Ascending aorta (tissue), 2 donors: ENCODE measurements at regions not wholly inside any gene's neighbourhood (a gene's known extent, or its start where the extent isn't known, plus 50 kb on each side); places are given as distances from the start of the nearest gene placed in this dataset.

ENCODE experiments used
- DNase-seq, 2 donors: peaks; one replicate each; pipeline ENCODE4 v3.0.0-alpha.2; 2019; ENCODE audit warnings: low spot score in 2 of 2
- H3K27ac ChIP-seq, 2 donors: fragments of 200-600 bp; sonication (generic); one replicate each; pipeline ENCODE4 v1.5.1; 2016 to 2017; ENCODE audit warnings: mild to moderate bottlenecking in 1 of 2
- H3K27me3 ChIP-seq: fragments of 200-600 bp; sonication (generic); one replicate; pipeline ENCODE4 v1.5.1; 2017
- H3K36me3 ChIP-seq, 2 donors: fragments of 200-600 bp; sonication (generic); one replicate each; pipeline ENCODE4 v1.5.1; 2016
- H3K4me1 ChIP-seq, 2 donors: fragments of 200-600 bp; sonication (generic); one replicate each; pipeline ENCODE4 v1.5.1; 2016 to 2017; ENCODE audit warnings: mild to moderate bottlenecking in 1 of 2
- H3K4me3 ChIP-seq, 2 donors: fragments of 200-600 bp; sonication (generic); one replicate each; pipeline ENCODE4 v1.5.1; 2016 to 2017; ENCODE audit warnings: mild to moderate bottlenecking in 1 of 2
- H3K9me3 ChIP-seq, 2 donors: fragments of 200-600 bp; sonication (generic); one replicate each; pipeline ENCODE4 v1.5.1; 2016
- CTCF ChIP-seq, 3 experiments: fragments of 200-600 bp in 2 of 3; fragments of 450-650 bp in 1 of 3; sonication (generic) in 2 of 3; IDR thresholded peaks; one replicate each; pipeline ENCODE4 v1.5.1; 2016 to 2019; ENCODE audit warnings: antibody characterized with exemption in 3 of 3, mild to moderate bottlenecking in 1 of 3, moderate library complexity in 1 of 3
- intact Hi-C: fragments of 100-400 bp; cut with DNase I; formaldehyde crosslinking; loops from one replicate; pipeline ENCODE4 v1.15.1; 2023

GRCh38 chr11:69371731-69372588 is 78.0 kb downstream of the MYEOV start:
- Histone ChIP-seq H3K4me1 (no peaks in the 10 kb centered on the region), H3K4me3 (no peak overlapping the region), H3K9me3 (peaks cover 0 to 5% of the 10 kb centered on the region in 2 donors), H3K36me3 (no peaks in the 10 kb centered on the region), H3K27ac (no peak overlapping the region), H3K27me3 (no peaks in the 10 kb centered on the region)
- DNase-seq = peak; percentile 4 to 46
- intact Hi-C loops = no loop called here
- no peak for TF ChIP-seq CTCF (IDR thresholded peaks at IDR 0.05)

DNA sequence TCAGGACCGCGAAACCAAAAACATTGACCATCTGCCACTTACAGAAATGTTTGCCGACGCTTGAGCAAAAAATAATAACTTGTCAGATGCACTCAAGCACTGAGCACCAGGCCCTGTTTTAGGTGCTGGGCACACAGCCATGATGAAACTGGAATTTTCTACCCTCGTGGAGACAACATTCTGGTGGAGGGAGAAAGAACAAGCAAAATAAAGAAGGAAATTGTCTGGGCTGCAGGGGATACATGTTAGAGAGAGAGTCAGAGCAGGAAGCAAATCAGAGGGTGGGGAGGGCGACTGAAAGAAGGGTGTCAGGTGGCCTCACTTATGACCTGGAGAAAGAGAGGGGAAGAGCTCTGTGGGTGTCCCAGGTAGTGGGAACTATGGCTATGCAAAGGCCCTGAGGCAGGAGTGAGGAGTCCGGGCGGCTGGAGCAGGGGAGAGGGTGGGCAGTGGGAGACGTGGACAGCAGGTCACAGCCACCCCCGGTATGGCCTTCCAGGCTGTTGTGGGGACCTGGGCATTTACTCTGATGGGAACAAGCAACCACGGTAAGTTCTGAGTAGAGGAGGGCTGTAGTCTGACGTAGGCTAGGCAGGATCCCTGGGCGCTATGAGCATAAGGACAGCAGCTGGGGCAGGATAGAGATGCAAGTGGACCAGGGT is 78.8 kb downstream of the MYEOV start:
- no peak overlapping the region for H3K27ac ChIP-seq
- peaks cover 0 to 5% of the 10 kb centered on the region in 2 donors for H3K9me3 ChIP-seq
- no peaks in the 10 kb centered on the region for H3K4me1 ChIP-seq
- H3K4me3 ChIP-seq = no peak overlapping the region
- intact Hi-C loops = no loop called here
- no peaks in the 10 kb centered on the region for H3K36me3 ChIP-seq
- DNase-seq = peak in 1 of 2 donors; percentile 52
- TF ChIP-seq CTCF (IDR thresholded peaks at IDR 0.05) = no peak
- no peaks in the 10 kb centered on the region for H3K27me3 ChIP-seq

- Histone ChIP-seq H3K27me3 (no peaks in the 10 kb centered on the region), H3K36me3 (no peaks in the 10 kb centered on the region), H3K9me3 (peaks cover 0 to 5% of the 10 kb centered on the region in 2 donors), H3K27ac (no peak overlapping the region), H3K4me1 (no peaks in the 10 kb centered on the region), H3K4me3 (no peak overlapping the region)
- intact Hi-C loops = no loop called here
- DNase-seq = peak; percentile 3 to 35
- no peak for TF ChIP-seq CTCF (IDR thresholded peaks at IDR 0.05)
Observed at GRCh38 chr11:69373251-69373635, 79.3 kb downstream of the MYEOV start.

DNA sequence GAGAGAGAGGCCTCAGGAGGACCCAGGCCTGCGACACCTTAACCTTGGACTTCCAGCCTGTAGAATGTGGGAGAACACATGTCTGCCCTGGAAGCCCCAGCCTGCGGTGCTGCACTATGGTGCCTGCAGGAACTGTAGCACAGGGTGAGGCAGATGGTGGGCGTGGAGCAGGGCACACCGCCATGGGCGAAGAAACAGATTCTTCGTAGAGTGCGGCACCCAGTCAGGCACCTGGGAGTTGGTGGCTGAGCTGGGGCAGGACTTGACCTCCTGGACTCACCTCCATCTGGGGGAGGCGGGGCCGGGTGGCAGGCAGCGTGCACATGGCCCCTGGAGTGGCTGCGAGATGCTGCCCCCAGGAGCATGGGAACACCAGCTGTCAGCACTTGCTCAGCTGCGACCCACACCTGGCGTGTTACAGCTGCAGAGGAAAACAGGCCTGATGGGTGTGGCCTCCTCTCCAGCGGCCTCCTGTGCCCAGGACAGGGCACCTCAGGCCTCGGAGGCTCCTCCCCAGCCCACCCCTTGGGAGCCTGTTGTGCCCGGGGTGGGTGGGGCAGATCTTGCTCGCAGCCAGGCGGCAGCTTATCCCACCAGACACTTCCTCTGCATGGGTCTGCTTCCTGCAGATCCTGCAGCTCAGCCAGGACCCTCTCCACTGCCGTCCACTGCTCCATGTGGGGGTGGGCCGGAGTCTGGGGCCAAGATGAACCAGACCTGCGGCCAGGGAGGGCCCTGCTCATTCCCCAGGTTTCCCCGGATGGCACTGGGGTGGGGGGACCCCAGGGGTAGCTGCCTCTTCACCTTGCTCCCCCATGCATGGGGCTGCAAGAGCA is 80.4 kb downstream of the MYEOV start:
- peak; percentile 5 to 55 for DNase-seq
- TF ChIP-seq CTCF (IDR thresholded peaks at IDR 0.05) = no peak
- intact Hi-C loops = no loop called here
- Histone ChIP-seq H3K27ac (no peak overlapping the region), H3K4me3 (no peak overlapping the region), H3K27me3 (no peaks in the 10 kb centered on the region), H3K4me1 (no peaks in the 10 kb centered on the region), H3K36me3 (no peaks in the 10 kb centered on the region), H3K9me3 (peaks cover 0 to 3% of the 10 kb centered on the region in 2 donors)

- Histone ChIP-seq H3K27ac (no peak overlapping the region), H3K4me1 (no peaks in the 10 kb centered on the region), H3K36me3 (no peaks in the 10 kb centered on the region), H3K4me3 (no peak overlapping the region), H3K27me3 (no peaks in the 10 kb centered on the region), H3K9me3 (no peaks in the 10 kb centered on the region)
- peak in 1 of 2 donors; percentile 5 for DNase-seq
- TF ChIP-seq CTCF (IDR thresholded peaks at IDR 0.05) = no peak
- intact Hi-C loops = no loop called here
Observed at GRCh38 chr11:69374946-69375310, 81.0 kb downstream of the MYEOV start.
